Bronchial epithelial cell (primary cell): ENCODE measurements at regions not wholly inside any gene's neighbourhood (a gene's known extent, or its start where the extent isn't known, plus 50 kb on each side); places are given as distances from the start of the nearest gene placed in this dataset.

Source experiments
- DNase-seq: peaks from one replicate; pipeline ENCODE4 v3.0.0-alpha.2; 2010; ENCODE audit warnings: low read depth
- FAIRE-seq: peaks from 2 replicates; lab custom pipeline; 2011; peaks lifted over from hg19 to GRCh38; lab: Jason Lieb, UNC
- H3K27me3 ChIP-seq: 2 replicates; pipeline ENCODE4 v1.5.1; 2011; ENCODE audit warnings: low read length; ENCODE audit not compliant: control insufficient read depth, insufficient read depth
- H3K36me3 ChIP-seq: 2 replicates; pipeline ENCODE4 v1.5.1; 2011; ENCODE audit warnings: low read length; ENCODE audit not compliant: control insufficient read depth, insufficient read depth
- H3K4me3 ChIP-seq: 2 replicates; pipeline ENCODE4 v1.5.1; 2011; ENCODE audit warnings: mild to moderate bottlenecking, low read depth, low read length, control low read depth
- TF ChIP-seq, protein P1 (sequence below): IDR thresholded peaks from 2 replicates; pipeline ENCODE4 v1.5.1; 2011; ENCODE audit warnings: mild to moderate bottlenecking, moderate library complexity, low read length, control low read depth, inconsistent platforms; ENCODE audit not compliant: insufficient read depth, severe bottlenecking

DNA sequence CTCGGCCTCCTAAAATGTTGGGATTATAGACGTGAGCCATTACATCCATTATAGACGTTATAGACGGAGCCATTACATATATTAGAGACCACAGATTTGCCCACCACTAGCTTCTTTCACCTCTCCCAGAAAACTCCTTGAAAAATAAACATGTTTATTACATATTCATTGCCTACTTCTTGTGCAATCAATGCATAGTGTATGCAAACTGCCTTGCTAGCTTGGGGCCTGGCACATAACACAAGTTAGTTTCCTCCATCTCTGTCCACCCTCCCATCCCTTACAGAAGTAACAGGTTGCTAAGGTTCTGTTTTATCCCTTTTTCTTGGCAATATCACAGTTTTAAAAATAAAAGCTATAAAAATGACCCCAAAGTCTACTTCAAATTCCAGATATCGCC is 66.4 kb upstream of the KRR1 start:
- DNase-seq (no peak), FAIRE-seq (no peak)
- Histone ChIP-seq H3K36me3 (no peaks in the 10 kb centered on the region), H3K4me3 (no peak overlapping the region), H3K27me3 (no peaks in the 10 kb centered on the region)
- TF ChIP-seq, protein P1, sequence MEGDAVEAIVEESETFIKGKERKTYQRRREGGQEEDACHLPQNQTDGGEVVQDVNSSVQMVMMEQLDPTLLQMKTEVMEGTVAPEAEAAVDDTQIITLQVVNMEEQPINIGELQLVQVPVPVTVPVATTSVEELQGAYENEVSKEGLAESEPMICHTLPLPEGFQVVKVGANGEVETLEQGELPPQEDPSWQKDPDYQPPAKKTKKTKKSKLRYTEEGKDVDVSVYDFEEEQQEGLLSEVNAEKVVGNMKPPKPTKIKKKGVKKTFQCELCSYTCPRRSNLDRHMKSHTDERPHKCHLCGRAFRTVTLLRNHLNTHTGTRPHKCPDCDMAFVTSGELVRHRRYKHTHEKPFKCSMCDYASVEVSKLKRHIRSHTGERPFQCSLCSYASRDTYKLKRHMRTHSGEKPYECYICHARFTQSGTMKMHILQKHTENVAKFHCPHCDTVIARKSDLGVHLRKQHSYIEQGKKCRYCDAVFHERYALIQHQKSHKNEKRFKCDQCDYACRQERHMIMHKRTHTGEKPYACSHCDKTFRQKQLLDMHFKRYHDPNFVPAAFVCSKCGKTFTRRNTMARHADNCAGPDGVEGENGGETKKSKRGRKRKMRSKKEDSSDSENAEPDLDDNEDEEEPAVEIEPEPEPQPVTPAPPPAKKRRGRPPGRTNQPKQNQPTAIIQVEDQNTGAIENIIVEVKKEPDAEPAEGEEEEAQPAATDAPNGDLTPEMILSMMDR = no peak

DNA sequence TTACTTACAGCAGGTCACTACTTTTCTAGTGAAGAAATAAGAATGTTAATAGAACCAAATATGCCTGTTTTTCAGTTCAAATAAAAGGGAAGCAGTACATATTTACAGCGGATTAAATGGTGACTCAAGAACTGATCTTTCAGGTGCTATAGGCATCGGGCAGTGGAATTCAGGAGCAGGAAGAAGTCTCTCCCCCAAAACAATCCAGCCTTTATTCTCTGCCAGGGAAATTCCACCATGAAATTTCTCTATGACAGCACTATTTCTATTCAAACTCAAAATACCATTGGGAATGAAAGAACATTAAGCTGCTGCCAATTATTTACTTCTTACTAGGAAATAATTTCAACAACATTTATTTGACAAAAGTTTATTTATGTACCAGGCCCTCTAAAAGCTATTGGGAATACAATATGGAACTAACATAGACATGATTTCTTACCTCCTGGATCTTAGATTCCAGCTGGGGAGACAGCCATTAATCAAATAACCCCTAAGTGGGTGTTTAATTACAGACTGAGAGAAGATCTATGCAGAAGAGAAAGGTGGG is 60.3 kb upstream of the KRR1 start:
- Histone ChIP-seq H3K36me3 (no peaks in the 10 kb centered on the region), H3K27me3 (no peaks in the 10 kb centered on the region), H3K4me3 (no peak overlapping the region)
- no peak for FAIRE-seq
- TF ChIP-seq, protein P1 = no peak
- DNase-seq = no peak

DNA sequence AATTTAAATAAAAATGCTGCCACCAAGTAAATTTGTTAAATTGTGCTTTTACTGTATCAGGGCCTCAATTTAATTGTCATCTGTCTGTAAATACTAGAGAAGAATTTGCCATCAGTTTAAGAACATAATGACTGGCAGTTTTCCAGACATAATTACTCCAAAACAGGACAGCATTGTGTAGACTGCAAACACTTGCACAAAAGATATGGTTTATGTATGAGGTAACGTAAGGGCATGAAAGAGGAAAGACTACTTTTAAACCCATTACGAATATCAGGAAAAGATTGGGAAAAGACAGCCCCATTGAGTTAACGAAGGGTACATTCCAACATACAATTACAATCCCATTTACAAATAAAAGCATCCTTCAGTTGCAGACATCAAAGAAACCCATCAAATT is 59.8 kb upstream of the KRR1 start:
- no peak for DNase-seq
- Histone ChIP-seq H3K27me3 (no peaks in the 10 kb centered on the region), H3K4me3 (no peak overlapping the region), H3K36me3 (no peaks in the 10 kb centered on the region)
- FAIRE-seq = no peak
- TF ChIP-seq, protein P1 = no peak

DNA sequence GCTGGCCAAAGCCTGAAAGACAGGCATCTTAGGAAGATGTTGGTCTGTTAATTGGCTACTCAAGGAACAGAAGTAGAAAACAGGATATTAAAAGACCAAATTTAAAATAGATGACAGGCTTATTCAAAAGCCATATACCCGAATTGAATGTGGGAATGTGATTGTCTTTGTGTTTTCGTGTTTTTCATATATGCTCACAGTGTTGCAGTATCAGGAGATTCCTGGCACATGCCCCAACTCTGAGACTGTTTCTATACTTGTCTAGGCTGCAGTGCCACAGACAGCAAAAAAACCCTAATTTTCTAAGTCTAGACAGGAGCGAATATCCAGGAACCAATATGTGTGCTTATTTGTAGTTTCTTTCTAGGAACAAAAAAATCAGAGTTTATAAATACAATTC is 57.4 kb upstream of the KRR1 start:
- DNase-seq = no peak

DNA sequence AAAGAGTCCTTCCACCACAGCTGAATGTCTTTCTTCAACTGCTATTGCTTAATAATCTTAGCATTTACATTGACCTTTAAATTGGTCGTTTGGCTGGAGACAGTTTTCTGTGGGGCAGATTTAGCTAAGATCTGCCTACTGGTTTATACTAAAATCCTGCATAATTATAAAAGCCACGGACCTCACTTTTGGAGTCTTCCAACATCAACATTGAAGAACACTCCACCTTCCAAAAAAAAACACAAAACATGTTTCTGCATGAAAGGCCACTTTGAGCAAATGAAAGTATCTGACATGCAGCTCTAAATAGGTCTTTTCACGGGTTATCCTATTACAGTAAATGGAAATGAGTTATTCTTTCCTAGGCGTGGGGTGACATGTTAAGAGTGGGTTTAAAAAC is 57.0 kb upstream of the KRR1 start:
- DNase-seq = peak; percentile 40
- TF ChIP-seq, protein P1 = no peak
- no peaks in the 10 kb centered on the region for H3K27me3 ChIP-seq
- no peak for FAIRE-seq
- H3K36me3 ChIP-seq = no peaks in the 10 kb centered on the region
- no peak overlapping the region for H3K4me3 ChIP-seq

More for the DNA sequence above, 57.4 kb upstream of the KRR1 start:
- Histone ChIP-seq H3K36me3 (no peaks in the 10 kb centered on the region), H3K4me3 (no peak overlapping the region), H3K27me3 (no peaks in the 10 kb centered on the region)
- FAIRE-seq = no peak
- TF ChIP-seq, protein P1 = no peak

DNA sequence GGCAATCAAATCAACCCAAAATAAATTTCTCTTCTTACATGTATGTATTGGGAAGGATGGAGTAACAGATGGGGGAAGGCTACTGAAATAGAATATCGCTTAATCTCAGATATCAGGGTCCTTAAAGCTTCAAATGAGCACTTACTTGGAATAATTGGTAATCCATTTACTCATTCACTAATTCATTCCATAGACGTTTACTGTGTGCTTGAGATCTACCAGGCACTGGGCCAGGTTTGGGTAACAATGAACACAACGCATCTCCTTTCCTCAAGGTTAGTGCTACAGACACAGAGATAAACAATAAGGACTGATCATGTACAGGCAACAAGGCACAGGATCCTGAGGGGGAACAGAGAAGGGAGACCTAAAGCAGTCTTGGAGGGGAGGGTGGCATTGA is 54.4 kb upstream of the KRR1 start:
- TF ChIP-seq, protein P1 = no peak
- FAIRE-seq (no peak), DNase-seq (no peak)
- no peaks in the 10 kb centered on the region for H3K36me3 ChIP-seq
- H3K27me3 ChIP-seq = no peaks in the 10 kb centered on the region
- no peak overlapping the region for H3K4me3 ChIP-seq
